ENCODE measurements at regions not wholly inside any gene's neighbourhood (a gene's known extent, or its start where the extent isn't known, plus 50 kb on each side); places are given as distances from the start of the nearest gene placed in this dataset.
"Not testable (repeated sequence)": the region's sequence is repeated elsewhere in the genome, so short reads cannot be mapped to it uniquely, and the experiment has no call there.

DNA sequence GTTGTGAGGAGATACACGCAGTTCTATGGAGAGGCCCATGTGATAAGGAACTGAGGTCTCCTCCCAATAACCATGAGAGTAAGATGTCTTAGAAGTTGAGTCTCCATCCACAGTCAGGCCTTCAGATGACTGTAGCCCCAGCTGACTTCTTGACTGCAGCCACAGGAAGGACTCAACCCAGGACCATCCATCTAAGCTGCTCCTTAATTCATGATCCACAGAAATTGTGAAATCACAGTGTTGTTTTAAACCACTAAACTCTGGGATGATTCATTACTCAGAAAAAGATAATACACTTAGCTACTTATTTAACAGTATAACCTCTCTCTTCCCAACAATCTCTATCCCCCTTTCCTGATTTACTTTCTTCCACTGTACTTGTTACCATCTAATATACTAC, 173.3 kb downstream of the ALDH1A2 start:
- 100% methylated on average over 1 of the region's 1 CpG for WGBS, 2 donors
- no peaks in the 10 kb centered on the region for H3K36me3 ChIP-seq
- no peak for DNase-seq
- peaks cover 0 to 3% (median 0%) of the 10 kb centered on the region in 4 donors for H3K27me3 ChIP-seq
- H3K27ac ChIP-seq: no peak overlapping the region
- intact Hi-C loops (cut with DNase I): no loop called here
- H3K9me3 ChIP-seq: no peaks in the 10 kb centered on the region
- no peak overlapping the region for H3K4me3 ChIP-seq
- TF ChIP-seq POLR2A (IDR thresholded peaks at IDR 0.05): no peak
- TF ChIP-seq, protein P1, sequence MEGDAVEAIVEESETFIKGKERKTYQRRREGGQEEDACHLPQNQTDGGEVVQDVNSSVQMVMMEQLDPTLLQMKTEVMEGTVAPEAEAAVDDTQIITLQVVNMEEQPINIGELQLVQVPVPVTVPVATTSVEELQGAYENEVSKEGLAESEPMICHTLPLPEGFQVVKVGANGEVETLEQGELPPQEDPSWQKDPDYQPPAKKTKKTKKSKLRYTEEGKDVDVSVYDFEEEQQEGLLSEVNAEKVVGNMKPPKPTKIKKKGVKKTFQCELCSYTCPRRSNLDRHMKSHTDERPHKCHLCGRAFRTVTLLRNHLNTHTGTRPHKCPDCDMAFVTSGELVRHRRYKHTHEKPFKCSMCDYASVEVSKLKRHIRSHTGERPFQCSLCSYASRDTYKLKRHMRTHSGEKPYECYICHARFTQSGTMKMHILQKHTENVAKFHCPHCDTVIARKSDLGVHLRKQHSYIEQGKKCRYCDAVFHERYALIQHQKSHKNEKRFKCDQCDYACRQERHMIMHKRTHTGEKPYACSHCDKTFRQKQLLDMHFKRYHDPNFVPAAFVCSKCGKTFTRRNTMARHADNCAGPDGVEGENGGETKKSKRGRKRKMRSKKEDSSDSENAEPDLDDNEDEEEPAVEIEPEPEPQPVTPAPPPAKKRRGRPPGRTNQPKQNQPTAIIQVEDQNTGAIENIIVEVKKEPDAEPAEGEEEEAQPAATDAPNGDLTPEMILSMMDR (IDR thresholded peaks at IDR 0.05): no peak
- H3K4me1 ChIP-seq: no peaks in the 10 kb centered on the region

DNA sequence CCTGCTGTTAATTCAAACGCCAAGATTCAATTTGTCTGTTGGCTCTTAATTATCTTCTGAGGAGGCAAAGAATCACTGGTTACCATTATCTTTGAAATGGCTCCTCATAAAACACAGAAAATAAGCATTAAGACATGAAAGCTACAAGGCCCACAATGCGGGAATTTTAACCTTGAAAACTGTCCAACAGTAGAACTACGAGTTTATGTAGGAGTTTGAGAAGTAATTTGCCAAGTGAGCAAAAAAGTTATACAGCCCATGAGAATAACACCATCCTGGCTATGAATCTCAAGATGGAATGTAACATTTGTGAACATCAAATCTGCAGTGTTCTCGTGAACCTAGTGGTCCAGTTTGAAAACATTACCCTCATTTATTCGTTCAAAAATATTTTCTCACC, 172.5 kb downstream of the ALDH1A2 start:
- intact Hi-C loops (cut with DNase I): no loop called here
- Histone ChIP-seq H3K4me1 (no peaks in the 10 kb centered on the region), H3K27ac (no peak overlapping the region), H3K9me3 (no peaks in the 10 kb centered on the region), H3K27me3 (peaks cover 0 to 3% (median 0%) of the 10 kb centered on the region in 4 donors), H3K36me3 (no peaks in the 10 kb centered on the region), H3K4me3 (no peak overlapping the region)
- no peak for DNase-seq
- WGBS, 2 donors: 64 to 71% methylated on average over 5 of the region's 5 CpGs
- no peak for TF ChIP-seq POLR2A (IDR thresholded peaks at IDR 0.05)
- TF ChIP-seq, protein P1 (IDR thresholded peaks at IDR 0.05): no peak

DNA sequence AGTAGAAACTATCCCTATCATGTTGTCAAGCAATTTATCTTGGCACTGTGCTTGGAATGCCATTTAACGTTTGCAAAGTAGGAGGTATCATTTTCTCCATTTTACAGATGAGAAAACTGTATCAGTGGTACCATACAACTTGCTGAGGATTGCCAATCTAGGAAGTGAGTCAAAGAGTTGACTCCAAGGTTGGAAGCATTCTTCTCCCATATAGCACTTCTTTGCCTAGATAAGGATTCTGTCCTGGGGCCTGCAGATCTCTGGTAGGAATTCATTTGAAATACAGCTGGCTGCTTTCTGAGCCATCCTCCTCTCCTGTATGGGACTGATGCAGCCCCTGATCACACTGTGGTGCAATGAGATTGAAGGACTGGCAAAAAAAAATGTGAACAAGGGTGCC, 170.2 kb downstream of the ALDH1A2 start:
- Histone ChIP-seq H3K27me3 (no peaks in the 10 kb centered on the region), H3K36me3 (no peaks in the 10 kb centered on the region), H3K4me3 (no peak overlapping the region), H3K4me1 (no peaks in the 10 kb centered on the region), H3K9me3 (no peaks in the 10 kb centered on the region), H3K27ac (no peak overlapping the region)
- TF ChIP-seq, protein P1 (IDR thresholded peaks at IDR 0.05): no peak
- no peak for TF ChIP-seq POLR2A (IDR thresholded peaks at IDR 0.05)
- intact Hi-C loops (cut with DNase I): no loop called here
- no peak for DNase-seq
- 44 to 50% methylated on average over 1 of the region's 1 CpG for WGBS, 2 donors

DNA sequence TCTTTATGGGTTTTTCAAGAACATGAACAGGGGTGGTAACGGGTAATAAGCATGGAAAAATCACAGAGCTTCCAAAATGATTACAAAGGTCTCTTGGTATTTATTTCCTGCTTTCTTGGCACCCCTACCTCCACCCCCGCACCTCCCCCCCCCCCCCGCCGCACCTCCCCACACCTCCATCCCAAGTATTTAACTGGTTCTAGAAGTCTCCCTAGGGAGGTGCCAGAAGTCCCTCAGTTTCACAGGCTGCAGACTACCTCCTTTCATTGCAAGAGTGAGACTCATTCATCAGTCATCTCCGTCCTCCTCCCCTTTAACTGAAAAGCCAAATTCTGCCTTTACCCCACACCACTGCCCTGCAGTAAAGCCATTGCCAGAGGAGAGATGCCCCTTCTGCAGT, 169.4 kb downstream of the ALDH1A2 start:
- DNase-seq: no peak
- Histone ChIP-seq H3K36me3 (no peaks in the 10 kb centered on the region), H3K4me1 (no peaks in the 10 kb centered on the region), H3K27ac (no peak overlapping the region), H3K27me3 (no peaks in the 10 kb centered on the region), H3K4me3 (no peak overlapping the region), H3K9me3 (no peaks in the 10 kb centered on the region)
- no peak for TF ChIP-seq POLR2A (IDR thresholded peaks at IDR 0.05)
- TF ChIP-seq, protein P1 (IDR thresholded peaks at IDR 0.05): no peak
- intact Hi-C loops (cut with DNase I): no loop called here
- 69 to 76% methylated on average over 3 to 5 of the region's 5 CpGs for WGBS, 2 donors

DNA sequence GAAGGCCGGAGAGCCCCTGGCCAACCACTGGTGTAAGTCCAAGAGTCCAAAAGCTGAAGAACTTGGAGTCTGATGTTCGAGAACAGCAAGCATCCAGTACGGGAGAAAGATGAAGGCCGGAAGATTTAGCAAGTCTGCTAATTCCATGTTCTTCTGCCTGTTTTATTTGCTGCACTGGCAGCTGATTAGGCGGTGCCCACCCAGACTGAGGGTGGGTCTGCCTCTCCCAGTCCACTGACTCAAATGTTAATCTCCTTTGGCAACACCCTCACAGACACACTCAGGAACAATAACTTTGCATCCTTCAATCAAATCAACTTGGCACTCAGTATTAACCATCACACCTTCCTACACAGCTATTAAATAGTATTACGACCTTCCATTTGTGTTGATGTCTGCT, 168.6 kb downstream of the ALDH1A2 start:
- H3K27me3 ChIP-seq; H3K4me1 ChIP-seq; DNase-seq; H3K4me3 ChIP-seq; H3K9me3 ChIP-seq; intact Hi-C loops (cut with DNase I); H3K36me3 ChIP-seq; H3K27ac ChIP-seq: not testable (repeated sequence)
- WGBS, 2 donors: 75 to 91% methylated on average over 5 to 6 of the region's 6 CpGs

DNA sequence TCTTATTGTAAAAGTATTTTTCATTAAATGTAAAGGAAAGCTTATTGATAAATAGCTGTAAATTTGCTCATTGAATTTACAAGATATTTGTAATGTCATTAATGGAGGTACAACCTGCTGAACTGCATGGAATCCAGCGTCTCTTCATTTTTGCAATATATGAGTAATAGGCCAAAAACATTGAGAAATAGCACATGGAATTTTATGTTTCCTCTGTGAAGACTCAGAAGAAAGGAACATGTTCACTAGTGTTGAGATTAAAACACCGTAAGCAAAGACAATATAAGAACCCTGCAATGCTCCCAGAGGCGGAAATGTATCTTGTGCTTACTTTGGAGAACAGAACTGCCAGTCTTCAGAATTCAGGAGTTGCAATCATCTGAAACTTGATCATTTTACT, 167.6 kb downstream of the ALDH1A2 start:
- 84 to 92% methylated on average over 3 of the region's 3 CpGs for WGBS, 2 donors
- Histone ChIP-seq H3K4me3 (no peak overlapping the region), H3K27me3 (no peaks in the 10 kb centered on the region), H3K36me3 (no peaks in the 10 kb centered on the region), H3K9me3 (no peaks in the 10 kb centered on the region), H3K4me1 (no peaks in the 10 kb centered on the region), H3K27ac (no peak overlapping the region)
- no peak for TF ChIP-seq POLR2A (IDR thresholded peaks at IDR 0.05)
- TF ChIP-seq, protein P1 (IDR thresholded peaks at IDR 0.05): no peak
- no peak for DNase-seq
- intact Hi-C loops (cut with DNase I): no loop called here
